ENCODE measurements at regions not wholly inside any gene's neighbourhood (a gene's known extent, or its start where the extent isn't known, plus 50 kb on each side); places are given as distances from the start of the nearest gene placed in this dataset.

- Mint-ChIP-seq H3K27ac (no peak overlapping the region), H3K4me1 (no peaks in the 10 kb centered on the region), H3K36me3 (ENCODE audit: low read depth) (no peaks in the 10 kb centered on the region), H3K4me3 (no peak overlapping the region), H3K27me3 (no peaks in the 10 kb centered on the region), H3K9me3 (no peaks in the 10 kb centered on the region)
- DNase-seq (no peak), ATAC-seq (no peak)
Measured at GRCh38 chr2:16325016-16325975, 340.3 kb downstream of the CYRIA start.

GRCh38 chr2:16324544-16324937 is 341.1 kb downstream of the CYRIA start:
- H3K36me3 Mint-ChIP-seq (ENCODE audit: low read depth): no peaks in the 10 kb centered on the region
- no peaks in the 10 kb centered on the region for H3K4me1 Mint-ChIP-seq
- no peaks in the 10 kb centered on the region for H3K9me3 Mint-ChIP-seq
- no peak overlapping the region for H3K27ac Mint-ChIP-seq
- ATAC-seq (no peak), DNase-seq (no peak)
- H3K4me3 Mint-ChIP-seq: no peak overlapping the region
- H3K27me3 Mint-ChIP-seq: no peaks in the 10 kb centered on the region

- no peak overlapping the region for H3K4me3 Mint-ChIP-seq
Measured at GRCh38 chr2:16323551-16324543, 341.8 kb downstream of the CYRIA start.

GRCh38 chr2:16323126-16323520 is 342.5 kb downstream of the CYRIA start:
- ATAC-seq: no peak
- no peak overlapping the region for H3K4me3 Mint-ChIP-seq
- H3K36me3 Mint-ChIP-seq (ENCODE audit: low read depth): no peaks in the 10 kb centered on the region
- no peaks in the 10 kb centered on the region for H3K9me3 Mint-ChIP-seq
- no peak for DNase-seq
- H3K4me1 Mint-ChIP-seq: no peaks in the 10 kb centered on the region
- no peak overlapping the region for H3K27ac Mint-ChIP-seq
- no peaks in the 10 kb centered on the region for H3K27me3 Mint-ChIP-seq

More at GRCh38 chr2:16323551-16324543, 341.8 kb downstream of the CYRIA start:
- H3K9me3 Mint-ChIP-seq: no peaks in the 10 kb centered on the region
- H3K36me3 Mint-ChIP-seq (ENCODE audit: low read depth): no peaks in the 10 kb centered on the region
- ATAC-seq: no peak
- no peaks in the 10 kb centered on the region for H3K4me1 Mint-ChIP-seq
- no peaks in the 10 kb centered on the region for H3K27me3 Mint-ChIP-seq
- no peak overlapping the region for H3K27ac Mint-ChIP-seq
- no peak for DNase-seq

- DNase-seq (no peak), ATAC-seq (no peak)
- H3K36me3 Mint-ChIP-seq (ENCODE audit: low read depth): no peaks in the 10 kb centered on the region
- H3K27me3 Mint-ChIP-seq: no peaks in the 10 kb centered on the region
- no peak overlapping the region for H3K27ac Mint-ChIP-seq
- H3K4me1 Mint-ChIP-seq: no peaks in the 10 kb centered on the region
- H3K4me3 Mint-ChIP-seq: no peak overlapping the region
- H3K9me3 Mint-ChIP-seq: no peaks in the 10 kb centered on the region
Measured at GRCh38 chr2:16322308-16323125, 343.1 kb downstream of the CYRIA start.

GRCh38 chr2:16321872-16322271 is 343.8 kb downstream of the CYRIA start:
- Mint-ChIP-seq H3K27me3 (no peaks in the 10 kb centered on the region), H3K9me3 (no peaks in the 10 kb centered on the region), H3K4me3 (no peak overlapping the region), H3K36me3 (ENCODE audit: low read depth) (no peaks in the 10 kb centered on the region), H3K27ac (no peak overlapping the region), H3K4me1 (no peaks in the 10 kb centered on the region)
- DNase-seq: no peak
- no peak for ATAC-seq

GRCh38 chr2:16321256-16321655 is 344.4 kb downstream of the CYRIA start:
- Mint-ChIP-seq H3K4me3 (no peak overlapping the region), H3K27ac (no peak overlapping the region), H3K4me1 (no peaks in the 10 kb centered on the region), H3K36me3 (ENCODE audit: low read depth) (no peaks in the 10 kb centered on the region), H3K9me3 (no peaks in the 10 kb centered on the region), H3K27me3 (no peaks in the 10 kb centered on the region)
- ATAC-seq: no peak
- no peak for DNase-seq

GRCh38 chr2:16320716-16321115 is 344.9 kb downstream of the CYRIA start:
- no peaks in the 10 kb centered on the region for H3K4me1 Mint-ChIP-seq
- H3K4me3 Mint-ChIP-seq: no peak overlapping the region
- no peak overlapping the region for H3K27ac Mint-ChIP-seq
- no peaks in the 10 kb centered on the region for H3K9me3 Mint-ChIP-seq
- DNase-seq (no peak), ATAC-seq (no peak)
- H3K27me3 Mint-ChIP-seq: no peaks in the 10 kb centered on the region
- no peaks in the 10 kb centered on the region for H3K36me3 Mint-ChIP-seq (ENCODE audit: low read depth)

- Mint-ChIP-seq H3K9me3 (no peaks in the 10 kb centered on the region), H3K4me3 (no peak overlapping the region), H3K27ac (no peak overlapping the region), H3K27me3 (no peaks in the 10 kb centered on the region), H3K4me1 (no peaks in the 10 kb centered on the region), H3K36me3 (ENCODE audit: low read depth) (no peaks in the 10 kb centered on the region)
- no peak for DNase-seq
- ATAC-seq: no peak
Measured at GRCh38 chr2:16319551-16320121, 346.0 kb downstream of the CYRIA start.

GRCh38 chr2:16318474-16319195 is 347.0 kb downstream of the CYRIA start:
- no peak for DNase-seq
- Mint-ChIP-seq H3K27me3 (no peaks in the 10 kb centered on the region), H3K9me3 (no peaks in the 10 kb centered on the region), H3K27ac (no peak overlapping the region), H3K4me1 (no peaks in the 10 kb centered on the region), H3K4me3 (no peak overlapping the region), H3K36me3 (ENCODE audit: low read depth) (no peaks in the 10 kb centered on the region)
- ATAC-seq: no peak

- Mint-ChIP-seq H3K36me3 (ENCODE audit: low read depth) (no peaks in the 10 kb centered on the region), H3K27me3 (no peaks in the 10 kb centered on the region), H3K27ac (no peak overlapping the region), H3K4me1 (no peaks in the 10 kb centered on the region), H3K9me3 (no peaks in the 10 kb centered on the region), H3K4me3 (no peak overlapping the region)
- DNase-seq (no peak), ATAC-seq (no peak)
Measured at GRCh38 chr2:16318051-16318450, 347.6 kb downstream of the CYRIA start.

- H3K4me3 Mint-ChIP-seq: no peak overlapping the region
- H3K9me3 Mint-ChIP-seq: no peaks in the 10 kb centered on the region
- no peaks in the 10 kb centered on the region for H3K36me3 Mint-ChIP-seq (ENCODE audit: low read depth)
- ATAC-seq: no peak
- H3K27ac Mint-ChIP-seq: no peak overlapping the region
- no peaks in the 10 kb centered on the region for H3K4me1 Mint-ChIP-seq
- DNase-seq: no peak
- H3K27me3 Mint-ChIP-seq: no peaks in the 10 kb centered on the region
Measured at GRCh38 chr2:16317211-16317830, 348.3 kb downstream of the CYRIA start.

Measured in activated naive CD8-positive, alpha-beta T cell treated with anti-CD3 and anti-CD28 coated beads, Interleukin-2, amount 50 U/mL, for 24 hours (primary cell).